ENCODE measurements at regions not wholly inside any gene's neighbourhood (a gene's known extent, or its start where the extent isn't known, plus 50 kb on each side); places are given as distances from the start of the nearest gene placed in this dataset.

DNA sequence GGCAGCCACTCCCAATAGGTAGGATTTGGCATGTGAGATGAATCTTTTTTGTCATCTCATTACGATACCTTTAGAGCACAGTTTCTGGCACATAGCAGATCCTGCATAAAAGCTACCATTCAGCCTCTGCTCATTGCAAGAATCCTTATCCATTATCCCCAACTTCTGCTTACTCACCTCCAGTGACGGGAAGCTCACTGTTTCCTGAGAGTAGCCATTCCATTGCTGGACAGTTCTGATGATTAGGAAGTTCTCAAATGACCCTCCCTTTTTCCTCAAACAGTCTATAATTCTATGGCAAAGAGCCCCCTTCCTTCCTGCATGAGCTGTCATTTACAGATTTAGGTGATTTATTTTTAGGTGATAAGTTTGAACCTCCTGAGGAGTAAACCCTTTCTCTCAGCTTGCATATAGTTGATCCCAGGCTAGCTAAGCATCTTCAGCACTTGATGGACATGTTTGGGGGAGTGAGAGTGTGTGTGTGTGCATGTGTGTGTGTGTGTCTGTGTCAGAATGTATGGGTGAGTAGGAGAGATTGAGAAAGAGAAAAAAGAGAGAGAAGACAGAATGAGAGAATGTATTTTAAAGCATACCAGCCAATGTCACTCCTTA is 109.7 kb downstream of the LSM3 start:
- no peak for DNase-seq

DNA sequence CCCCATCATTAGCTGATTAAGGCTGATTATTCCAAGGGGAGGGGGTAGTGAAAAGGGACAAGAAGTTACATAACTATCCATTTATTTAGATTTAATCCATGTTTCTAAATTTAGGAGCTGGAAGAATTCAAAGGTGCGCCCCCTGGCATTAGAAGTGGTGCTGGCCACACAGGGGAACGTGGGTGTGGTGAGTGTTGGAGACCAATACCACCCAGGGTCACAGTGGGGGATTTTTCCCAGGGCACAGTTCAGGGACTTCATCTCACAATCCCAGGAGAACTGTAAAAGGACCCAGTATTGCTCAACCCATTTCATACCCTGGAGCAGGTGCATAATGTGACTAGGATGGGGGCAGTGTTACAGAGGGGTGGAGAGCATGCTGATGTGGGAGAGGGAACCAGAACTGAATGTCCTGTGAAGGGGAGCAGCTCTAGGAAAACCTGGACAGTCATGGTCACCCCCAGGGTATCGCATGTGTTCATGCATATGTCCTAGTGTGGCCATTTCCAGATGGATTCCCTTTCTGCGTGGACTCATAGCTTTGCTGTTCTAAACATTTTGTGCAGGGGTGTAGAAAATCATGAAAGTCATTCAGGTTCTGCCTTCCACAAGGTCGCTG is 110.3 kb downstream of the LSM3 start:
- DNase-seq: no peak

DNA sequence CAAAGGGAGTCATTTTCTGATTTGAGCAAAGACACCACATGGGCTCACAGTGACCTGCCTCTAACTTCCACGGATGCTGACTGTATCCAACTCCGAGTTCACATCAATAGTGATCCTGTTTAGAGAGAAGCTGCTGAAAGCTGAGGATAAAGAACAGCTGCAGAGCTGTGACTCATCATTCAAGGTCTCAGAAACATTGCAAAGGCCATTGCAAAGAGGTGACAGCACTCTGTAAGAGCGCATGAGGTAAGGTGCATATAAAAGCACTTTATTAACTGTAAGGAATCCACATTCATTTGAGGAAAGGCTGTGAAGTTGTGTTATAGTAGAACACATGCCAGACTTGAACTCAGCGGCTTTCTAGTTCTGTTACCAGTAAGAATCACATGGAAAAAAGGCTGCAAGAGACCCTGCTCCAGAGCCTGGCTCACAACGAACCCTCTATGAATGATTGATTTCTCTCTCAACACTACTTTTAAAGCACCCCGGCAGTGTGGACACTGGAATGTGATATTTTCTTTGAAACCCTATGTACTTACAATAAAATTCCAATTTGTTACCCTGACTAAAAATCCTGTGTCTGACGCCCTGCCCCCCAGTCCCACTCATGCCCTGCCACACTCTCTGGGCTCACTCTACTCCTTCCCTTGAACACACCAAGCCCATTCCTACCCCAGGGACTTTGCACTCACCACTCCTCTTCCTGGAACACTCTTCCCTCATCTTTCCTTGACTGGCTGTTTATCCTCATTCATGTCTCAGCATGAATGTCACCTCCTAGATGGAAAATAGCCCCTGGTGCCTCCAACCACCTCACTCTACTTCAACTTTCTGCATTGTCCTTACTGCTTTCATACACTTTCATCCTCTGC is 111.2 kb downstream of the LSM3 start:
- DNase-seq: peak; percentile 91

DNA sequence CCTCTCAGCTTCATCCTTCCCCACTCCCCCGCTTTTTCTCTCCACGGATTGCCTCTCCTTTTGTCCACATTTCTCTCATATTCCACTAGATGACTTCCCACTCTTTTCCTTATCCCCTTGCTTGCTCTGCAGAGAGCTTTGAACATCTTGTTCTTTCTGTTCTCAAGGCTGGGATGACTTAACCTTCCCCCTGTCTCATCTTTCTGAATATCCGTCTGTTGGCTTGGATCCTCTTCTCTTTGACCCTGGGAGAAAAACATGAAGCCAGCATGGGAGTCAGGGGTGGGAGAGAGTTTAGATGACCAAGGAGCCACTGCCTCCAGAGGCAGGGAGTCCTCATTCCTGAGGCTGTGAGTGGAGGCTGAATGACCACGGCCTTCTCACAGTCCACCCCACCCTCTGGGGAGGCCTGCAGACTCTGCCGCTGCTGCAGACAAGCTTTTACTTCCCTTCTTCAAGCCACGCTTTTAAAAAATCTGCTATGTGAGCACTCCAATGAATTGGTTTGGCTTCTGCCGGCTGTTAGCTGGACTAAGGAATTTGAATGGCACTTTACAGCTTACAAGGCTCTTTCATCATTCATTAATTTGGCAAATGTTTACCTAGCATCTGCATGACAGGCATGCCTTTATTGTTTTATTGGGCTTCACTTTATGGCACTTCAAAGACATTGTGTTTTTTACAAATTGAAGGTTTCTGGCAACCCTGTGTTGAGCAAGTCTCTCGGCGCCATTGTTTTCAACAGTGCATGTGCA is 111.6 kb upstream of the SLC6A6 start:
- DNase-seq: no peak

DNA sequence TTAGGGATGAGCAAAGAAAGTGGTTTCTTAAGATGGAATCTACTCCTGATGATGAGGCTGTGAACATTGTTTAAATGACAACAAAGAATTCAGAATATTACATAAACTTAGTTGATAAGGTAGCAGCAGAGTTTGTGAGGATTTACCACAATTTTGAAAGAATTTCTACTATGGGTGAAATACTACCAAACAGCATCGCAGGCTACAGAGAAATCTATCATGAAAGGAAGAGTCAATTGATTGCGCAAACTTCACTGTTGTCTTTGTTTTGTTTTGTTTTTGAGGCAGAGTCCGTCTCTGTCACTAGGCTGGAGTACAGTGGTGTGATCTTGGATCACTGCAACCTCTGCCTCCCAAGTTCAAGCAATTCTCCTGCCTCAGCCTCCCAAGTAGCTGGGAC is 107.4 kb upstream of the SLC6A6 start:
- no peak for DNase-seq

GRCh38 chr3:14295801-14296200 is 106.6 kb upstream of the SLC6A6 start:
- DNase-seq: no peak

DNA sequence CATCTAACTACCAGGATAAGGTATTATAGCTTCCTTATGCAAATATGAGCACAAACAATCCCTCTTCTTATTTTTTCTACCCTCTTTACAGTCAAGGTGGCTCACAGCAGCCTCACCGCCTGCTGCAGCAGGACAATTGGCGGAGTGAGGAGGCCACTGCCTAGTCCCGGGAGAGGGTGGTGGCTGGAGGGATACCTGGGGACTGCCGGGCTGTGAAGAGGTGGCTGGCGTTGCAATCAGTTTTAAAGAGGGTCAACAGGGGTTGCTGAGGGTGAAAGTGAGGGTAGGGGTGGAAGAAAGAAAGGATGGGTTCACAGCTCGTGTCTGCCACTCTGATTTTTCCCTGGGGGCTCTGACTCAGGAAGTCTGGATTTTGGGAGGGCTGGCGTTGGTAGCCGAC is 105.1 kb upstream of the SLC6A6 start:
- no peak for DNase-seq

GRCh38 chr3:14297784-14298236 is 104.6 kb upstream of the SLC6A6 start:
- DNase-seq: peak; percentile 74

DNA sequence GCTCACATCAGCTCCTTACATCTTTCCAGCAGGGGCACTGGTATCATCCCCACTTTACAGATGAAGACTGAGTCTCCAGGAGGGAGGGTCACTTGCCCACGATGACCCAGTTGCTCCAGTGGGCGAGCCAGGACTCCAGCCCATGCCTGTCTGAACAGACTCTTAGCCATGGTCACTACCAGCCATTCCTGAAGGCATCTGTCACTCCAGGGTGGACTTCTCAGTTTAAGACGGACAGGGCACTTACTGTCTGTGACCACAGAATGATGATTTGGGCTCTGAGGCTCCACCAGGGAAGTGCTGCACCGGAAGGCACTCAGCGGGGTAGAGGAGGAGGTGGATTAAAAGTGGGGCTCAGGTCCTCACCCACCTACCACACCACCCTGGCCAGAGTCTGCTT is 104.0 kb upstream of the SLC6A6 start:
- DNase-seq: no peak

DNA sequence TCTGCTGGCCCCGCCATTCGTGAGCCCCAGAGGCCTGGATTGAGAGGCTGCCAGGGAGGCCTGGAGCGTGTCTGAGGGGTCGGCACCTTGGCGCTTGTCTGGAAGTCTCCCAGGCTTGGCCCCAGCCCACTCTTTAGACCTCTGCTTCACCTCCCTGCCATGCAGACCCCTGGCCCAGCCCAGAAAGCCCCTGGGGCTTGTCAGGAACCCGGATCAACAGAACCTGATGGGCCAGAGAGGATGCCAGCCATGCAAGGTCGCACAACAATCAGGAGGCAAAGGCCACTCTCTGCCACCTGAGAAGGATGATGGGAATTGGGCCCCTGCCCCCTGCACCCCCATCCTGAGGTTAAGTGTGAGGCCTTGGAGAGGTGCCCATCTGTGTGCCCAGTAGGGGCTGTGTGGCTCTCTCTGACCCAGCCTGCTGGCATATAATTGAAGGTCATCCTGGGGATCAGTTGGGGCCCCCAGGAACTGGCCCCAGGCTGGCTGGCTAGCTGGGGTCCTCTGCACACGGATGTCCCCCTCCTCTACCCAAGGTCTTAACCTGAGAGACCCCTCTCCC is 103.3 kb upstream of the SLC6A6 start:
- DNase-seq: no peak

DNA sequence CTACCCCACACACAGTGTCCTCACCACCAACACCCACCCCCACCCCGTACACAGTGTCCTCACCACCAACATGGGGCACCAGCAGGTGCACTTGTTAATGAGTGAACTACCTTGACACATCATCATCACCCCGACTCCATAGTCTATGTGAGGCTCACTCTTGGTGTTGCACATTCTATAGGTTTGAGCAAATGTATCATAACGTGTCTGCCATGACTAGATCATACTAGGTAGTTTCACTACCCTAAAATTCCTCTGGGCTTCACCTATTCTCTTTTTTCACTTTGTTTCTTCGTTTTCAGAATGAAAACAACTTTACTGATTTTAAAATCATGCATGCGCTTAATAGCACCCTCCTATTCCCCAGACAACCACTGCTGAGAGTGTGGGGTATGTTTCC is 102.6 kb upstream of the SLC6A6 start:
- no peak for DNase-seq

- DNase-seq: no peak
These were observed 101.5 kb upstream of the SLC6A6 start for GRCh38 chr3:14300721-14301399.

DNA sequence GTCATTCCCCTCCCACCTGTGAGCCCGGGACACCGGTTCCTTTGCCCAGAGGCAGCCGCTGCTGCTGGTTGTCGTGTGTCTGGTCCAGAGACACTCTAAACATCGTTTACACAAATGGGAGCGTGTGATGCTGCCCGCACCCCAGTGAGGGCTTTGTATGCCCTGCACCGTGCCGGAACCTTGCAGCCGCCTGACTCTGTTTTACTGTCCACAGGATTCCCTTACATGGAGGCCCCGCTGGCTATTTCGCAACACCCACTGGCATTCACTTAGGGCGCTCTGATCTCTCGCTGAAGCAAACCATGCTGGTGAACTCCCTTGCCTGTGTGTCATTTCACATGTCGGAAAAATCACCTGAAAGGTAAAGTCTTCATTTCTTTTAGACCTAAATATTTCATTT is 100.8 kb upstream of the SLC6A6 start:
- DNase-seq: no peak

GRCh38 chr3:14303336-14304100 is 98.9 kb upstream of the SLC6A6 start:
- DNase-seq: no peak

- DNase-seq: no peak
These were observed 98.0 kb upstream of the SLC6A6 start for GRCh38 chr3:14304101-14305045.

- no peak for DNase-seq
These were observed 97.1 kb upstream of the SLC6A6 start for GRCh38 chr3:14305324-14305723.

- DNase-seq: no peak
These were observed 96.3 kb upstream of the SLC6A6 start for GRCh38 chr3:14306142-14306541.

DNA sequence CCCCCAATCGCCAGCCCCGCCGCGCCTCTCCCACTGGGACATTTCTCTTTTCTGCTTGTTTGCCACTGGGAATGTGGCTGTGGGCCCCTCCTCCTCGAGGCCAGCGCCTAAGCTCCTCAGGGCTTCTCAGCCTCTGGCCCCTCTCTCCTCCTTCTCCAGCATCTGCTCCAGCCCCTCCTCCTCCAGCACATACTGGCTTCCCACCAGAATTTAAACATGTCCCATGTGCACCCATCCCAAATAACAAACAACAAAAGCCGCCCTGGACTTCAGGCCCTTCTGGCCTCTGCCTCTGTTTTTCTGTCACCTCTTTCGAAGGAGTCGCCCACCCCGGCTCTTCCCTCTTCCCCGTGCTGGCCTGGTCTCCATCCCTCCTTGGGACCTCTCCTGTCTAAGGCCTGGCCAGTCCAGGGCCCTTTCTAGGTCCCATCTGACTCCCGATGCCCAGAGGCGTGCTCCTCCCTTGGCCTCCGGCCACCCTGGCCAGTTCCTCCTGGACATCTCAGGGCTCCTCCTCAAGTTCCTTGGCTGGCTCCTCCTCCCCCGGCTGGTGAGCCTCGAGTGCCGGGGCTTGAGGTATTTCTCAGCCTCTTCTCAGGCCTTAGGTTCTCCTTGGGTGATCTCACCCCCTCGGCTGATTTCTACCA is 94.6 kb upstream of the SLC6A6 start:
- DNase-seq: no peak

- DNase-seq: no peak
These were observed 90.7 kb upstream of the SLC6A6 start for GRCh38 chr3:14311729-14312128.
